EH (cell line): ENCODE measurements at regions not wholly inside any gene's neighbourhood (a gene's known extent, or its start where the extent isn't known, plus 50 kb on each side); places are given as distances from the start of the nearest gene placed in this dataset.
A peak's percentile ranks its signal among the peaks of the same experiment; 100 is the strongest.

Source experiments
- DNase-seq: peaks from one replicate; pipeline ENCODE4 v3.0.0-alpha.2; 2015; ENCODE audit warnings: low read depth

GRCh38 chr2:150542692-150543091 lies 55.2 kb upstream of the RND3 start:
- DNase-seq, result no peak

- no peak for DNase-seq
Measured at GRCh38 chr2:150542172-150542571, 54.7 kb upstream of the RND3 start.

- peak; percentile 87 for DNase-seq
Measured at GRCh38 chr2:150538651-150539201, 51.3 kb upstream of the RND3 start.
